GM12872 (cell line): ENCODE measurements at regions not wholly inside any gene's neighbourhood (a gene's known extent, or its start where the extent isn't known, plus 50 kb on each side); places are given as distances from the start of the nearest gene placed in this dataset.

ENCODE experiments used
- TF ChIP-seq, protein P1 (sequence below): IDR thresholded peaks from 3 replicates; pipeline ENCODE4 v1.5.1; 2011; ENCODE audit warnings: low read depth, mild to moderate bottlenecking, low read length, moderate library complexity; ENCODE audit not compliant: insufficient read depth

DNA sequence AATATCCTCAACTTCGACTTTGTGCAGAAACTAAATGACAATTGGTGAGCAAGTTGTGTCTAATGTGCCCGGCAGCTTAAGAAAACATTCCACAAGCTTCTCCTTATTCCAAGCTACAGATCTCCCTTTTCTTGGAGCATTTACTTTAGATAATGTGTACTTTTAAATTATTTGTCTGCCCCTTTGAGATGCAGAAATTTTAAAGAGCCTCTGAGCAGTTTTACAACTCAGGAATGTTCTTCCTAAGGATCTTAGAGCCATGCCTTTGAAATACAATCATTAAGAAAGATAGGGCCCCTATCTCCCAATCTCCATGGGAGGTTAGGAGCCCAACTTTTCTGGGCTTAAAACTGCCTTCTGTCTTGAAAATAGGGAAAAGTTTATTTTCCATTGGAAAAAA lies 723.7 kb upstream of the COX7C start:
- TF ChIP-seq, protein P1, sequence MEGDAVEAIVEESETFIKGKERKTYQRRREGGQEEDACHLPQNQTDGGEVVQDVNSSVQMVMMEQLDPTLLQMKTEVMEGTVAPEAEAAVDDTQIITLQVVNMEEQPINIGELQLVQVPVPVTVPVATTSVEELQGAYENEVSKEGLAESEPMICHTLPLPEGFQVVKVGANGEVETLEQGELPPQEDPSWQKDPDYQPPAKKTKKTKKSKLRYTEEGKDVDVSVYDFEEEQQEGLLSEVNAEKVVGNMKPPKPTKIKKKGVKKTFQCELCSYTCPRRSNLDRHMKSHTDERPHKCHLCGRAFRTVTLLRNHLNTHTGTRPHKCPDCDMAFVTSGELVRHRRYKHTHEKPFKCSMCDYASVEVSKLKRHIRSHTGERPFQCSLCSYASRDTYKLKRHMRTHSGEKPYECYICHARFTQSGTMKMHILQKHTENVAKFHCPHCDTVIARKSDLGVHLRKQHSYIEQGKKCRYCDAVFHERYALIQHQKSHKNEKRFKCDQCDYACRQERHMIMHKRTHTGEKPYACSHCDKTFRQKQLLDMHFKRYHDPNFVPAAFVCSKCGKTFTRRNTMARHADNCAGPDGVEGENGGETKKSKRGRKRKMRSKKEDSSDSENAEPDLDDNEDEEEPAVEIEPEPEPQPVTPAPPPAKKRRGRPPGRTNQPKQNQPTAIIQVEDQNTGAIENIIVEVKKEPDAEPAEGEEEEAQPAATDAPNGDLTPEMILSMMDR, result no peak

DNA sequence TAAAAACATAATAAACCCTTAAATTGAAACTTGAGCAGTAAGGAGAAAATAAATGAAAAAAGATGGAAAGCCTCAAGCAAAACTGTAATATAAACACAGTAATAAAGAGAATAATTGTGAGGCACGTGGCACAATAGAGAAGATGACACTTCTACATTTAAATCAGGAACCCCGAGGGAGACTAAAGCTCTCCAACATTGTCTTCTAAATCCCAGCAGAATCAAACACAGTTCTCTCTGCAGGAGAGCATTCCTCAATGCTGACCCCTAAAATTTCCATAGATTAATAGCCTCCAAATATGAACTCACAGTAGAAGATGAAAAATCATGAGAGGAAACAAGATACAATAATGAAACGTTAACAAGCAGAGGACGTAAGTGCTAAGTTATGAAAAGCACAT lies 721.2 kb upstream of the COX7C start:
- TF ChIP-seq, protein P1, result no peak

DNA sequence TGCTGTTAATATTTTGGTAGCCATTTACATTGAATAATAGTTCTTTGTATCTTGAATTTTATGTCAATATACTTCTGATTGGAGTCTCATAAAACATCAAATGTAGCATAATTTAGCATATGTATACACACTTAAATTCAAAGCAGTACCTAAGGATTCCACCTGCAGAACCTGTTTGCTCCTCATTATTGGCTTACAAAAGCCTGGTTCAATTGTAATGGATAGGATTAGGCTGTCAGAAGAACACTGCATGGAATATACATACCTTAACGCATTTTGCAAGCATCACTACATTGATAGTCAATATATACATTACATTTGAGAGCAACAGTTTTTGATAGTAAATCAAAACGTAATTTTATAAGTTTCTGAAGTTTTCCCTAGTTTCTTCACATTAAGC lies 711.3 kb upstream of the COX7C start:
- TF ChIP-seq, protein P1, result no peak

GRCh38 chr5:85910335-85910734 lies 707.4 kb upstream of the COX7C start:
- TF ChIP-seq, protein P1, result no peak

DNA sequence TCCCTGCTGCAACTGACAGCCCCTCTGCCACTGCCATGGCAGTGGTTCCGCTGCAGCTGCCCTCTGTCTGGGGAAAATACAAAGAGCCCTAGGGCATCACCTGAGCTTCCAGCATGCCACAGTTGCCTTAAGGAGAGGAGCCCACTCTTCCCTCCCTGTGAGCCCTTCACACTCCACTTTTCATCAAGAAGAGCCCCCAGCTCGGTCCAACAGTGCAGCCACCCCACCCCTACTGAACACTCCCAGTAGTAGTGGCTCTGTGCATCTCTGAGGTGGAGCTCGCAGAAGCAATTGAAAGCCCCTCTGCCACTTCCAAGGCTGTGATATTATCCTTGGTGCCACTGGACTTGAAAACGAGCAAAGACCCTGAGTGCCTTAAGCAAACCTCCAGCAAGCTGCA lies 696.8 kb upstream of the COX7C start:
- TF ChIP-seq, protein P1, result no peak

DNA sequence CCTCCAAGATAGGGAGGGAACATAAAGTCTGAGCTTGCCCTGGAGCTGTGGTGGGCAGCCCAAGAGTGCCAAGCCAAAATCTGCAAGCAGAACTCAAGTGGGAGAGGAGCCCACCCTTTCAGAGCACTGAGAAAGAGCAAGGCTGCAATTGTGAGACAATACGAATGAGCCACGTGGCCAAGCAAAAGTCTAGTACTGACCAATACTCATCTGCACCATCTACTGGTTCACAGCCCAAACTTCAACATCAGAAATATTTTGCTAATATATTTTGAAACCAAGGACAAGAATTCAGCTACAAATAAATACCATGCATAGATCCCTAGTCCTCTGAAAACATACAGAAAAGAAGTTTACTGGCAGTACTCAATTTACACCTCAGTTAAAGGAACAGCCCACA lies 696.2 kb upstream of the COX7C start:
- TF ChIP-seq, protein P1, result no peak

DNA sequence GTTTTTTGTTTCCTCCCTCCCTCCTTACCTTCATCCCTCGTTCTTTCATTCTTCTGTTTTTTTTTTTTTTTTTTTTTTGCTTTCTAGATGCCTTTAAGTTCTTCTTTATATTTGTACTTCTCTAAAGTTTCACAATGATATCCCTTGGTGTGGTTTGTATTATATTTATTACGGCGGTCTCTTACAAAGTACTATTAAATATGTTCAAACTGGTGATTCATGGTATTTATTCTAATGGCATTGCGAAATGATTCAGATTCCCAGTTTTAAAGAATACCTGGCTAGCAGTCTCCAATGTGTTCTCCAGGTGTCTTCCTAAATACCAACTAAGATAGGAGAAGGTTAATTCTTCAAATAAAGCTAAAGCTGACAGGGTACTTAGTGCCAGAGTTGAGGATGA lies 690.1 kb upstream of the COX7C start:
- TF ChIP-seq, protein P1, result no peak

DNA sequence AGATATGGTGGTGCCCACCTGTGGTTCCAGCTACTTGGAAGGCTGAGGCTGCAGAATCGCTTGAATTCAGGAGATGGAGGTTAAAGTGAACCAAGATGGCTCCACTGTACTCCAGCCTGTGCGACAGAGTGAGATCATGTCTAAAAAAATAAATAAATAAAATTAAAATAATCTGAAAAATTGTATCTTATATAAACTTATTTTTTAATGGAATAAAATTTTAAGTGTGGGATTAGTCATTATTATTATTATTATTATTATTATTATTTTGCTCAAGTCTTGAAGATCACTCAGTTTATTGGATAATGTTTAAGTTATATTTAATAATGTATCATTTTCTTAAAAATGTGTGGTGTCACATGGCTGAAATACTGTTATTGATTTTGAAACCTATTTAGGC lies 688.0 kb upstream of the COX7C start:
- TF ChIP-seq, protein P1, result no peak
